Stimulated activated CD8-positive, alpha-beta memory T cell treated with anti-CD3 and anti-CD28 coated beads, Interleukin-2, amount 100 ng/mL, for 48 hours (primary cell): ENCODE measurements at regions not wholly inside any gene's neighbourhood (a gene's known extent, or its start where the extent isn't known, plus 50 kb on each side); places are given as distances from the start of the nearest gene placed in this dataset.

Experiments
- DNase-seq, 2 donors: peaks; one replicate each; pipeline ENCODE4 v3.0.0-alpha.2; 2020; ENCODE audit warnings: low read depth in 2 of 2

- DNase-seq, result no peak
Measured at GRCh38 chr15:88315221-88315878, 58.8 kb upstream of the NTRK3 start.

- no peak for DNase-seq
Measured at GRCh38 chr15:88312941-88313579, 56.5 kb upstream of the NTRK3 start.

GRCh38 chr15:88309363-88309762 is 52.8 kb upstream of the NTRK3 start:
- DNase-seq, result no peak

GRCh38 chr15:88307344-88307743 is 50.8 kb upstream of the NTRK3 start:
- DNase-seq, result no peak
